ENCODE measurements at regions not wholly inside any gene's neighbourhood (a gene's known extent, or its start where the extent isn't known, plus 50 kb on each side); places are given as distances from the start of the nearest gene placed in this dataset.

DNA sequence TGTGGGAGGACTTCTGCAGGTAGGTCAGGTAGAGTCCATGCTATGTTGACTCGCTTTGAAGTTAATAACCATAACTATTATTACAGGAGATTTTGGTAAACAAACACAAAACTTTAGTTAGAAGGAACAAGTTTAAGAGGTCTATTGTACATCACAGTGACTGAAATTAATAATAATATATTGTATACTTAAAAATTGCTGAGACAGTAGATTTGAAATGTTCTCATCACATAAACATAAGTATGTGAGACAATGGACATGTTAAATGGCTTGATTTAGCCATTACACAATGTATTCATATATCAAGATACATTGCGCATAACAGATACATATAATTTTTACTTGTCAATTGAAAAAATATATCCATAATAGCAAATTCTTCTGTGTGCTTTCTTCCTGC is 91.4 kb upstream of the CD53 start:
- Histone ChIP-seq H3K27me3 (no peaks in the 10 kb centered on the region), H3K4me3 (no peak overlapping the region), H3K36me3 (no peaks in the 10 kb centered on the region), H3K9ac (ENCODE audit: low read depth in 2 of 2, low read length in 2 of 2) (no peak overlapping the region), H3K9me3 (no peaks in the 10 kb centered on the region), H3K4me1 (no peaks in the 10 kb centered on the region), H3K27ac (no peak overlapping the region)
- DNase-seq = no peak
- intact Hi-C loops (cut with DNase I) = loop anchor here (5.0 kb wide), 2 partner anchors 149 to 164 kb away; no protein-coding TSS in a partner anchor
- TF ChIP-seq, protein P1, sequence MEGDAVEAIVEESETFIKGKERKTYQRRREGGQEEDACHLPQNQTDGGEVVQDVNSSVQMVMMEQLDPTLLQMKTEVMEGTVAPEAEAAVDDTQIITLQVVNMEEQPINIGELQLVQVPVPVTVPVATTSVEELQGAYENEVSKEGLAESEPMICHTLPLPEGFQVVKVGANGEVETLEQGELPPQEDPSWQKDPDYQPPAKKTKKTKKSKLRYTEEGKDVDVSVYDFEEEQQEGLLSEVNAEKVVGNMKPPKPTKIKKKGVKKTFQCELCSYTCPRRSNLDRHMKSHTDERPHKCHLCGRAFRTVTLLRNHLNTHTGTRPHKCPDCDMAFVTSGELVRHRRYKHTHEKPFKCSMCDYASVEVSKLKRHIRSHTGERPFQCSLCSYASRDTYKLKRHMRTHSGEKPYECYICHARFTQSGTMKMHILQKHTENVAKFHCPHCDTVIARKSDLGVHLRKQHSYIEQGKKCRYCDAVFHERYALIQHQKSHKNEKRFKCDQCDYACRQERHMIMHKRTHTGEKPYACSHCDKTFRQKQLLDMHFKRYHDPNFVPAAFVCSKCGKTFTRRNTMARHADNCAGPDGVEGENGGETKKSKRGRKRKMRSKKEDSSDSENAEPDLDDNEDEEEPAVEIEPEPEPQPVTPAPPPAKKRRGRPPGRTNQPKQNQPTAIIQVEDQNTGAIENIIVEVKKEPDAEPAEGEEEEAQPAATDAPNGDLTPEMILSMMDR (IDR thresholded peaks at IDR 0.05) = no peak

DNA sequence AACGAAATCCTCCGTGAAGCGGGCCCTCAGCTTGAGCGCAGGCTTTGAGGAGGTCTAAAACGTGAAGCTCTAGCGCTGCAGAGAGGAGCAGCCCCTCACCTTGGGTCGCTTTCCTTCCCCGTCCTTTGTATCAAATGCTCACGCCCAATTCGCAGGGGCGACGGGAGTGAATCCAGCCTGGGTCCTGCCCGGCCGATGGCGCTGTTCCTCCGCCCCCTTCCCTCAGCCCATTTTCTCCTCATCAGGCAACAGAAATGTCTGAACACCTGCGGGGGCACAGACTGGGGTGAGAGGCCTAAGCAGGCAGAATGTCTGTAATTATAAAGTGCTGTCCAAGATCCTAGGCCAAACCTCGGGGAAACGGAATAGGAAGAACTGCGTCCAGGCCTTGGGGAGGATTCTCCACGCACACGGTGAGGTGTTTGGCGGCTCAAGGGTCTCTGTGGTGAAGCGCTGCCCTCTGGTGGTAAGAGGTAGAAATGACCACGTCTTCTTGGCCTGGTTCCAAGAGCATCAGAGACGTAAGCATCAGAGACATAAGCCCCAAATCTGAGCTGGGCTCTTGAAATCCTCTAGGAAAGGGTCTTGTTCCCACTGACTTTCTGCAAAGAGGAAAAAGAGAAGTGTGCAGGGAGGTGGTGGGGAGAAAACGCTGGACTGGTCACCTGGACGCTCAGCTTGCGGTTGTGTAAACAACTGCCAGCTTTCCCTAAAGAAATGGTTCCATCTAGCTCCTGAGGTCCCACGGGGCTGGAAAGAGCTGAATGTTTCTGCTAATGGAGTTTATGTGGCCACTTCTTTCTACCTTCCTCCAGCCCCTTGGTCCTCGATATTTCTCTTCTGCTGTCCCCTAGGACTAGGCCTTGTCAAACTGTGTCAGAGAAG is 92.1 kb upstream of the CD53 start:
- intact Hi-C loops (cut with DNase I) = loop anchor here (5.0 kb wide), 2 partner anchors 149 to 164 kb away; no protein-coding TSS in a partner anchor
- H3K9ac ChIP-seq (ENCODE audit: low read depth in 2 of 2, low read length in 2 of 2) = no peak overlapping the region
- H3K4me1 ChIP-seq = no peaks in the 10 kb centered on the region
- no peaks in the 10 kb centered on the region for H3K36me3 ChIP-seq
- H3K27me3 ChIP-seq = no peaks in the 10 kb centered on the region
- peak; percentile 69 for DNase-seq
- TF ChIP-seq, protein P1 (IDR thresholded peaks at IDR 0.05) = peak; percentile 60
- no peaks in the 10 kb centered on the region for H3K9me3 ChIP-seq
- no peak overlapping the region for H3K4me3 ChIP-seq
- no peak overlapping the region for H3K27ac ChIP-seq

GRCh38 chr1:110779636-110780035 is 93.3 kb upstream of the CD53 start:
- H3K9ac ChIP-seq (ENCODE audit: low read depth in 2 of 2, low read length in 2 of 2) = no peak overlapping the region
- no peaks in the 10 kb centered on the region for H3K9me3 ChIP-seq
- TF ChIP-seq, protein P1 (IDR thresholded peaks at IDR 0.05) = no peak
- no peak overlapping the region for H3K27ac ChIP-seq
- no peaks in the 10 kb centered on the region for H3K36me3 ChIP-seq
- H3K27me3 ChIP-seq = no peaks in the 10 kb centered on the region
- DNase-seq = no peak
- intact Hi-C loops (cut with DNase I) = loop anchor here (5.0 kb wide), 2 partner anchors 147 to 162 kb away; no protein-coding TSS in a partner anchor
- no peaks in the 10 kb centered on the region for H3K4me1 ChIP-seq
- no peak overlapping the region for H3K4me3 ChIP-seq

GRCh38 chr1:110778821-110779220 is 94.1 kb upstream of the CD53 start:
- H3K9ac ChIP-seq (ENCODE audit: low read depth in 2 of 2, low read length in 2 of 2) = no peak overlapping the region
- TF ChIP-seq, protein P1 (IDR thresholded peaks at IDR 0.05) = no peak
- no peaks in the 10 kb centered on the region for H3K9me3 ChIP-seq
- intact Hi-C loops (cut with DNase I) = no loop called here
- no peaks in the 10 kb centered on the region for H3K4me1 ChIP-seq
- no peaks in the 10 kb centered on the region for H3K36me3 ChIP-seq
- no peaks in the 10 kb centered on the region for H3K27me3 ChIP-seq
- no peak for DNase-seq
- no peak overlapping the region for H3K27ac ChIP-seq
- H3K4me3 ChIP-seq = no peak overlapping the region

DNA sequence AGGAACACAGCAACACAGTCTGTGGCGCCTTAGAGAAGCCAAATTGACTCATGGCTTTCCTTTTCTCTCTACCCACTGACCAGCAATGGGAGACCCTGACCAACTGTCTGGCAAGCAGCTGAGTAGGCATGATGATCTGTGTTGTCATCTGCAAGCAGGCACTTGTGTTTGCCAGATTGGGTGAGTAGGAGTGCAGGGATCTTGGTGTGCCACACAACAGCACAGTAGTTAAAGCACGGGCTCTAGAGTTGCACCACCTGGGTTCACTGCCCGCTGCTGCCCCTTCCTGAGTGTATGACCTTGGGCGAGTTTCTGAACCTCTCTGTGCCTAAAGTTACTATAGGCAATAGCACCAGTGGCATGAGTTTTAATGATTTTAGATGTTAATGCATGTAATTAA is 95.7 kb upstream of the CD53 start:
- Histone ChIP-seq H3K4me3 (no peak overlapping the region), H3K36me3 (no peaks in the 10 kb centered on the region), H3K9me3 (no peaks in the 10 kb centered on the region), H3K27me3 (no peaks in the 10 kb centered on the region), H3K9ac (ENCODE audit: low read depth in 2 of 2, low read length in 2 of 2) (no peak overlapping the region), H3K4me1 (no peaks in the 10 kb centered on the region), H3K27ac (no peak overlapping the region)
- intact Hi-C loops (cut with DNase I) = no loop called here
- TF ChIP-seq, protein P1 (IDR thresholded peaks at IDR 0.05) = no peak
- DNase-seq = no peak

Measured in colonic mucosa (tissue), 4 donors.